Activated T-helper 2 cell treated with anti-CD3 and anti-CD28 coated beads, Interferon-gamma antibody, Interleukin-2, Interleukin-4, amounts not matched to agents 10 μg/mL and 5 μg/mL and 100 μg/mL, durations not matched to agents 14 hours and 24 hours and 36 hours (primary cell): ENCODE measurements at regions not wholly inside any gene's neighbourhood (a gene's known extent, or its start where the extent isn't known, plus 50 kb on each side); places are given as distances from the start of the nearest gene placed in this dataset.

Source experiments
- DNase-seq: peaks from one replicate; pipeline ENCODE4 v3.0.0; 2021; ENCODE audit warnings: low spot score
- H3K27ac Mint-ChIP-seq: one replicate; pipeline ENCODE4 v1.8.0; 2021; ENCODE audit warnings: mixed read lengths
- H3K27me3 Mint-ChIP-seq: one replicate; pipeline ENCODE4 v1.8.0; 2021; ENCODE audit warnings: low read depth, mixed read lengths
- H3K36me3 Mint-ChIP-seq: one replicate; pipeline ENCODE4 v1.8.0; 2021; ENCODE audit warnings: low read depth, mixed read lengths
- H3K4me1 Mint-ChIP-seq: one replicate; pipeline ENCODE4 v1.8.0; 2021; ENCODE audit warnings: low read depth, mixed read lengths
- H3K4me3 Mint-ChIP-seq: one replicate; pipeline ENCODE4 v1.8.0; 2021; ENCODE audit warnings: low read depth, mild to moderate bottlenecking, moderate library complexity, mixed read lengths
- H3K9me3 Mint-ChIP-seq: one replicate; pipeline ENCODE4 v1.8.0; 2021; ENCODE audit warnings: mixed read lengths
- intact Hi-C: fragments of 100-400 bp; cut with micrococcal nuclease; formaldehyde crosslinking; loops from one replicate; pipeline ENCODE4 v1.15.1; 2023

DNA sequence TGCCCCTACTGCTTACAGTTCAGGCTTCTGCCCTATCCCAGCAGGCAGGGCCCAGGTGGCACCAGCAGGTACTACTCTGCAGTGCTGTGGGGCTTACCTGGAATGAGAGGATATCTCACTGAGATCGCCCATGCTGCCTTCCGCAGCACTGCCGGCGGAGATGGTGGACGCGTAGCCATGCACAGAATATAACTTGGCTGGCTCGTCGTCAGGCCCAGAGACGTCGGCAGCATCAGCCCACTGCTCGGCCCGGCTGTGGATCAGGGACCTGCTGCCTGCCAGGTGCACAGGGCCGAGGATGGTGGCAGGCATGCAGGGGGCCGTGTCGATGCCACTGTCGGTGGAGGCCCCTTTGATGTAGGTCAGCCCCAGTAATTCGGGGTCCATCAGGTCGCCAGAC, 190.9 kb downstream of the SIPA1L2 start:
- Mint-ChIP-seq H3K4me3 (no peak overlapping the region), H3K27ac (no peak overlapping the region), H3K9me3 (no peaks in the 10 kb centered on the region), H3K36me3 (no peaks in the 10 kb centered on the region), H3K27me3 (no peaks in the 10 kb centered on the region), H3K4me1 (peaks cover 9% of the 10 kb centered on the region)
- DNase-seq: no peak
- intact Hi-C loops: no loop called here

DNA sequence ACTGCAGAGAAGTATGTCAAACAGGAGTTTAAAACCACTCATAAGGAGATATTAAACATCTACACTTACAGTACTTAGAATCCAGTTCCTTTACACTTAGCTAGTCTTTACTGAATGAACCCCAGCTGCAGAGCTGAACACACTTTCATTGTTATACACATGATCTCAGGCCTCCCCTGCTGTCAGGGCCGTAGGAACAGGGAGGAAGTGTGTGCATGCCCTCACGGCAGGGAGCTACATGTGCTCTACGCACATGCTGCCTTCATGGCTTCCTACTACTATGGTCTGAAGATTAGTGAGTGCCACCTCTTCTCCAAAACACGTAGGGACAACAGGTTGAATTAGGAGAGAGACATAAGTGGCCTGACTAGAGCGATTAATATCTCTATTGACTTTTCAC, 191.5 kb downstream of the SIPA1L2 start:
- H3K9me3 Mint-ChIP-seq: no peaks in the 10 kb centered on the region
- H3K4me3 Mint-ChIP-seq: no peak overlapping the region
- no peaks in the 10 kb centered on the region for H3K27me3 Mint-ChIP-seq
- no peak overlapping the region for H3K27ac Mint-ChIP-seq
- peaks cover 9% of the 10 kb centered on the region for H3K4me1 Mint-ChIP-seq
- no peak for DNase-seq
- intact Hi-C loops: no loop called here
- no peaks in the 10 kb centered on the region for H3K36me3 Mint-ChIP-seq

DNA sequence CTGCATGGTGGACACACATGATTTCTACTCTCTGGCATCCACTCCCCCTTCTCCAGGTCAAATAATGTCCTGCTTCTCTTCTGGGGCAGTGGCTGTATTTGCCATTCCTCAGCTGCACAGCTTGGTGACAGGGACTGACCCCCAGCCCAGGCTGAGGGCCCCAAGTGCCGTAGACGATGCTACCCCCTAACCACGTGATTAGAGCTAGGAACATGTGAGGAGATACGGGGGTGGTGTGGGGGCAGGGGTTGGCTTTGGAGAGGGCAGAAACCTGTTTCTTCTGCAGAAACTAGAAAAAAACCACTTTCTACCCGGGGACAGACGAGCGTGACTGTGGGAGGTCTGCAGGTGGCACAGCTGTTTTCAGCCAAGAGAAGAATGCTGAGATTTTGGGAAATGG, 192.4 kb downstream of the SIPA1L2 start:
- no peaks in the 10 kb centered on the region for H3K27me3 Mint-ChIP-seq
- H3K4me1 Mint-ChIP-seq: peaks cover 9% of the 10 kb centered on the region
- intact Hi-C loops: no loop called here
- no peaks in the 10 kb centered on the region for H3K36me3 Mint-ChIP-seq
- no peak overlapping the region for H3K27ac Mint-ChIP-seq
- H3K9me3 Mint-ChIP-seq: no peaks in the 10 kb centered on the region
- DNase-seq: no peak
- no peak overlapping the region for H3K4me3 Mint-ChIP-seq

DNA sequence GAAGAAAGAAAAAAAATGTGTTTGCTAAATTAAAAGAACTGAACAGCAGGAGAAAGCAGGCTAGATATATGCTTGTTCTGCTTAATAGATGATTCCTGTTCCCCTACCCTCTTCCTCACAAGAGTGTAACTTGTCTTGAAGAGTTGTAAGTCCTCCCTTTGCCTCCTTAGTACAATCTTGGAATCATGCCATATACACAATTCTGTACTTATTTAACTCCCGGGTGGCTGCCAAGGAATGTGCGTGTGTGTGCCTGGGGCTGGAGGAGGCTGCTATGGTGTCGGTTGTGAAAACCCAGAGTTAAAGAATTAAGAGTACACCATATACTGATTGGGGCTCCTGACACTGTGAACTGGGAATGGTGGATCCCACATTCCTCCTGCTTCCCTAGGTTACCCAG, 194.2 kb downstream of the SIPA1L2 start:
- intact Hi-C loops: no loop called here
- Mint-ChIP-seq H3K4me3 (no peak overlapping the region), H3K27me3 (no peaks in the 10 kb centered on the region), H3K9me3 (no peaks in the 10 kb centered on the region), H3K36me3 (no peaks in the 10 kb centered on the region), H3K4me1 (peaks cover 9% of the 10 kb centered on the region), H3K27ac (no peak overlapping the region)
- no peak for DNase-seq

- intact Hi-C loops: no loop called here
- Mint-ChIP-seq H3K4me1 (no peaks in the 10 kb centered on the region), H3K27ac (no peak overlapping the region)
Measured at GRCh38 chr1:232432313-232432712, 197.6 kb downstream of the SIPA1L2 start.

DNA sequence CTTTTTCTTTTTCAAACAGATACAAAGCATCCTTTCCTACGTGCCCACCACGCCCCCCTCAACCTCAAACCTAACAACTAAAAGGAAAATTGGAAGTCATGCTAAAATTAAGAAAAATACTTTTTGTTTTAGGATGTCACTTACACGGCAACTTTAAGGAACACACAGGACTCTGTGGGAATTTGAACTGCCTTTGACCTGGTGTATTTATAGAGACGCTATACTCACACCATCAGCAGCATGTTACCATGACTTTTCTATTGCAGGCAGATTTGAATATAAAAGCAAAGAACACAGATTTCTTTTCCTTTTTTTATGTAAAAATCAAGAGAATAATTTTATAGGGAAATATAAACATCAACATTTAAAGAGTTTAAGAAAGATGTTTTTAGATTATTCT, 198.2 kb downstream of the SIPA1L2 start:
- Mint-ChIP-seq H3K27me3 (peaks cover 3% of the 10 kb centered on the region), H3K9me3 (no peaks in the 10 kb centered on the region), H3K27ac (no peak overlapping the region), H3K4me3 (no peak overlapping the region), H3K4me1 (no peaks in the 10 kb centered on the region), H3K36me3 (no peaks in the 10 kb centered on the region)
- intact Hi-C loops: no loop called here
- no peak for DNase-seq

More at GRCh38 chr1:232432313-232432712, 197.6 kb downstream of the SIPA1L2 start:
- Mint-ChIP-seq H3K36me3 (no peaks in the 10 kb centered on the region), H3K9me3 (no peaks in the 10 kb centered on the region), H3K4me3 (no peak overlapping the region), H3K27me3 (peaks cover 3% of the 10 kb centered on the region)
- no peak for DNase-seq

DNA sequence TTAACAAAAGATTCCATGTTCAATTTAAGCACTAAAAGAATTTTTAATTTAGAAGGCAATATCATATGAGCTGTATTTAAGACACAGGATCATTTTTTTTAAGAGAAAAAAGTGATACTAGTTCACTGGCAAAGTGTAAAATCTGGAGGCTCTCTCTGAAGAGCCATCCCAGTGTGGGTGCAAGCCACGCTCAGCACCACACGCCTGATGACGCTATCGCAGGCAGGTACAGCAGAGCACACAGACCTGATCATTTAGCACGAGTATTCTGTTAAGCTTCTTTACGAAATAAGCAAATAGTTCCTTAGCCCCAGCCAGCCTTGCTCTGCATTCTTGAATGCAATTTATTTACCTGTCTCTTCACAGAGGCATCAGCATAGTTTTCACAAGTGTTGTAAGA, 198.6 kb downstream of the SIPA1L2 start:
- Mint-ChIP-seq H3K27ac (no peak overlapping the region), H3K9me3 (no peaks in the 10 kb centered on the region), H3K27me3 (peaks cover 3% of the 10 kb centered on the region), H3K36me3 (no peaks in the 10 kb centered on the region), H3K4me1 (no peaks in the 10 kb centered on the region), H3K4me3 (no peak overlapping the region)
- no peak for DNase-seq
- intact Hi-C loops: no loop called here

GRCh38 chr1:232430467-232430866, 199.5 kb downstream of the SIPA1L2 start:
- Mint-ChIP-seq H3K36me3 (no peaks in the 10 kb centered on the region), H3K27me3 (peaks cover 3% of the 10 kb centered on the region), H3K27ac (no peak overlapping the region), H3K9me3 (no peaks in the 10 kb centered on the region), H3K4me3 (no peak overlapping the region), H3K4me1 (no peaks in the 10 kb centered on the region)
- no peak for DNase-seq
- intact Hi-C loops: no loop called here

- no peaks in the 10 kb centered on the region for H3K9me3 Mint-ChIP-seq
- DNase-seq: no peak
- H3K27me3 Mint-ChIP-seq: peaks cover 3% of the 10 kb centered on the region
- no peaks in the 10 kb centered on the region for H3K36me3 Mint-ChIP-seq
- no peaks in the 10 kb centered on the region for H3K4me1 Mint-ChIP-seq
- intact Hi-C loops: no loop called here
- H3K27ac Mint-ChIP-seq: no peak overlapping the region
- H3K4me3 Mint-ChIP-seq: no peak overlapping the region
Measured at GRCh38 chr1:232428786-232429530, 201.0 kb downstream of the SIPA1L2 start.

DNA sequence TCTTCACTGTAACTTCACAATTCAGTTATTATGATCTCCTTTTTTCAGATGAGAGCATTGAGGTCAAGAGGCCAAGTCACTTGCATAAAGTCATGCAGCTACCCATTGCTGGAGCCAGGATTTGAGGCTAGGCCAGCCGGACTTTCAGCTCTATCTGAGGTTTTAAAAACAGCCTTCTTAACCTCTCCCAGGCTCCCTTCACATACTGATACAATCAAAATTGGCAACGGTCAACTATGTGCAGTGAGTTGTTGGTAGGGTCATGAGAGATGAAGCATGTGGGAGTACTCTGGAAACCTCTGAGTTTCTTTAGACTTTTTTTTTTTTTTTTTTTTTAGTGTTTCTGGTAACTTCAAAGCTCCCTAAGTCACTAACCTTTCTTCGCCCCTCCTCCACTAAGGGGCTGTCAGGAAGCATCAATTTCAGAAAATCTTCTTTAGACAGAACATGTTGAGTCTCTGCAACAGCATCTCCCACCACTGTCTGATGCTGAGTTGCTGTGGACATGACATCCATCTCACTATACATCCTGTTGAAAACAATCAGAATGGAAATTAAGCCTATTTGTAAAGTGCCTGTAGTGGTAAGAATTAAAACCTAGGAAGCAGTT, 201.8 kb downstream of the SIPA1L2 start:
- intact Hi-C loops: no loop called here
- no peaks in the 10 kb centered on the region for H3K4me1 Mint-ChIP-seq
- no peaks in the 10 kb centered on the region for H3K36me3 Mint-ChIP-seq
- DNase-seq: no peak
- no peak overlapping the region for H3K4me3 Mint-ChIP-seq
- no peak overlapping the region for H3K27ac Mint-ChIP-seq
- peaks cover 3% of the 10 kb centered on the region for H3K27me3 Mint-ChIP-seq
- no peaks in the 10 kb centered on the region for H3K9me3 Mint-ChIP-seq

DNA sequence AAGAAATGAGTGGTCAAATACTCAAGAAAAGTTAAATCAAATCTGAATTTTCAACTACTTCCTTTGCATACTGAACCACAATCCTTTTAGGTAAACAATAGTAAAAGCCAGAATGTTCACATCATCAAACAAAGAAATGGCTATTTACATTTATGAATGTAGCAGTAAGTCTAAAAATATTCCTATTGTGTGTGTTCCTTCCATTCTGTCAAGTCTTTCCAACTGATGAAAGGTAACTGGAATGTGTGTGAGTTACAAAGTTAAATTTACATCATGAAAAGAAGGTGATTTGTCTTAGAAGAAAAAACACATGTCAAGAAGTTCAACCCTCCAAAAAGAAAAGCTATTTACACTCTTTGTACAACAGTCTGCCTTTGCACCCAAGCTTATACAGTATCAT, 203.1 kb downstream of the SIPA1L2 start:
- Mint-ChIP-seq H3K4me1 (peaks cover 6% of the 10 kb centered on the region), H3K27ac (no peak overlapping the region), H3K9me3 (no peaks in the 10 kb centered on the region), H3K4me3 (no peak overlapping the region), H3K27me3 (peaks cover 3% of the 10 kb centered on the region), H3K36me3 (no peaks in the 10 kb centered on the region)
- no peak for DNase-seq
- intact Hi-C loops: no loop called here

DNA sequence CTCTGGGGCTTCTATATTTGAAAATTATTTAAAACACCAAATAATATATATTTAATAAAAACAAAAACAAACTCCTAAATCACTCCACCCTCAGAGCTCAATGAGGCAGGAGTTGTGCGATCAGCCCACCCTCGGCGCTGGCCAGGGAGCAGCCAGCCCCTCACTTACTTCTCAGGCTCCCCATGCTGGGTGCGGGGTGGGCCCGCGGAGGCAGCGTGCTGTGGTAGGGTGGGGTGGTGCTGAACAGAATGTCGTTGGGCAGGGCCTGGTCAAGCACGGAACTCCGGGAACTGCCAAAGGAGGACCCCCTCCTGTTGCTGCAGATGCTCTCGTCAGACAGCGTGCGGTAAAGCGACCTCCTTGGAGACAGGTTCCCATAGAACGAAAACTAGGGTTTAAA, 204.5 kb downstream of the SIPA1L2 start:
- DNase-seq: no peak
- H3K27ac Mint-ChIP-seq: no peak overlapping the region
- H3K4me1 Mint-ChIP-seq: peaks cover 14% of the 10 kb centered on the region
- no peaks in the 10 kb centered on the region for H3K36me3 Mint-ChIP-seq
- intact Hi-C loops: no loop called here
- peaks cover 3% of the 10 kb centered on the region for H3K27me3 Mint-ChIP-seq
- no peaks in the 10 kb centered on the region for H3K9me3 Mint-ChIP-seq
- no peak overlapping the region for H3K4me3 Mint-ChIP-seq

DNA sequence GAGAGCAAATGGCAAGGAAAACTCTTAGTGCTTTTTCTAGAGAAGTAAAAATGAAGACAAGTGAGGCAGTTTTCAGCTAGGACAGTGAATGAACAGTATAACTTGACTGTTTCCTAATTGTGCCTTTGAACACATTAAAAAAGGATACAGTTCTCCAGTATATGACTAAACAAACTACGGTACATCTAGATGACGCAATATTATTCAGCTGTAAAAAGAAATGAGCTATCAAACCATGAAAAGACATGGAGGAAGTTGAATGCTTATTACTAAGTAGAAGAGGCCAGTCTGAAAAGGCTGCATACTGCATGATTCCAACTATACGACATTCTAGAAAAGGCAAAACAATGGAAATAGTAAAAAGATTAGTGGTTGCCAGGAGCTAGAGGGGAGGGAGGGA, 206.3 kb downstream of the SIPA1L2 start:
- Mint-ChIP-seq H3K36me3 (no peaks in the 10 kb centered on the region), H3K4me1 (peaks cover 14% of the 10 kb centered on the region)

More for the DNA sequence above, 206.3 kb downstream of the SIPA1L2 start:
- Mint-ChIP-seq H3K9me3 (no peaks in the 10 kb centered on the region), H3K4me3 (no peak overlapping the region), H3K27me3 (peaks cover under 1% of the 10 kb centered on the region), H3K27ac (no peak overlapping the region)
- no peak for DNase-seq
- intact Hi-C loops: no loop called here
